ENCODE measurements at regions not wholly inside any gene's neighbourhood (a gene's known extent, or its start where the extent isn't known, plus 50 kb on each side); places are given as distances from the start of the nearest gene placed in this dataset.

DNA sequence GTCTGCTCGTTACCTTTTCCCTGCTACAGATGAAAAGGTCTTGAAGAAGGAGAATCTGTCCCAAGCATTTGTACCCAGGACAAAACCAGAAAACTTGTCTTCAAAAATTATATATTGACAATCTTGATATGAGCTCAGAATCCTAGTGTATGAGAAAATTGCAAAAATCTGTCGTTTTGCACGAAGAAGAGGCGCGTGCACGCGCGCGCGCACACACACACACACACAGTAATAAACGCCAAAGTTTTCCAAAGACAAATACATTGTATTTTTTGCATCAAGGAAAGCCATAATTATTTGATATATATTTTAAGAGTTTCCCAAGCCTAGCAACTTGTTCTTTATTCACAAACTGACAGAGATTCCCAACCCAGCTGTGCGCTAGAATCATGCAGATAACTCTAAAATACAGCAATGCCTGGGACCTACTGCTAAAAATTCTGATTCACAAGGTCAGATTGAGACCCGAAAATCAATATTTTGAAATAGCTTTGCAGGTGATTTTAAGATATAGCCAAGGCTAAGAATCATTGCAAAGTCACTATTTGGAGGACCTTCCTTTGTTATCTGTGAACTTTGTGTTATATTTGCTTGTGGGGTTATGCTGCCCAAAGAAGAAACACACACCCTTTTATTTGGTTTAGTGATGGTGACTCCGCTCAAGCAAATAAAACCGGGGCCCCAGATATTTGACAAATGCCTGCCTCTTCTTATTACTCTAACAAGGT lies 1287.7 kb upstream of the CDH6 start:
- Mint-ChIP-seq H3K27me3 (ENCODE audit: low read depth) (no peaks in the 10 kb centered on the region), H3K27ac (no peak overlapping the region), H3K4me3 (no peak overlapping the region), H3K36me3 (ENCODE audit: low read depth) (no peaks in the 10 kb centered on the region), H3K4me1 (no peaks in the 10 kb centered on the region), H3K9me3 (peaks cover 3% of the 10 kb centered on the region)
- no peak for TF ChIP-seq CTCF (IDR thresholded peaks at IDR 0.05; ENCODE audit: unreplicated experiment in 3 of 3)

GRCh38 chr5:29902859-29903258 lies 1290.6 kb upstream of the CDH6 start:
- Mint-ChIP-seq H3K36me3 (ENCODE audit: low read depth) (no peaks in the 10 kb centered on the region), H3K27me3 (ENCODE audit: low read depth) (no peaks in the 10 kb centered on the region), H3K4me3 (no peak overlapping the region), H3K4me1 (no peaks in the 10 kb centered on the region), H3K27ac (no peak overlapping the region), H3K9me3 (no peaks in the 10 kb centered on the region)
- TF ChIP-seq CTCF (IDR thresholded peaks at IDR 0.05; ENCODE audit: unreplicated experiment in 3 of 3) = no peak

DNA sequence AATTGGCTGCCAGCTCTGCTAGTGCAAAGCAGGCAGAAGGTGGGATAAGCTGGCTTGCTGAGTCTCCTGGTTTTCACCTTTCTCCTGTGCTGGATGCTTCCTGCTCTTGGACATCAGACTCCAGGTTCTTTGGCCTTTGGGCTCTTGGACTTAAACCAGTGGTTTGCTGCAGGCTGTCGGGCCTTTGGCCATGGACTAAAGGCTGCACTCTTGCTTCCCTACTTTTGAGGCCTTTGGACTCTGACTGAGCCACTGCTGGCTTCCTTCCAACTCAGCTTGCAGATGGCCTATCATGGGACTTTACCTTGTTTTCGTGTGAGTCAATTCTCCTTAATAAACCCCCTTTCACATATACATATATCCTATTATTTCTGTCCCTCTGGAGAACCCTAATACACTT lies 1293.9 kb upstream of the CDH6 start:
- TF ChIP-seq CTCF (IDR thresholded peaks at IDR 0.05; ENCODE audit: unreplicated experiment in 3 of 3) = no peak
- no peaks in the 10 kb centered on the region for H3K27me3 Mint-ChIP-seq (ENCODE audit: low read depth)
- no peaks in the 10 kb centered on the region for H3K9me3 Mint-ChIP-seq
- no peak overlapping the region for H3K27ac Mint-ChIP-seq
- no peaks in the 10 kb centered on the region for H3K4me1 Mint-ChIP-seq
- no peak overlapping the region for H3K4me3 Mint-ChIP-seq
- no peaks in the 10 kb centered on the region for H3K36me3 Mint-ChIP-seq (ENCODE audit: low read depth)

DNA sequence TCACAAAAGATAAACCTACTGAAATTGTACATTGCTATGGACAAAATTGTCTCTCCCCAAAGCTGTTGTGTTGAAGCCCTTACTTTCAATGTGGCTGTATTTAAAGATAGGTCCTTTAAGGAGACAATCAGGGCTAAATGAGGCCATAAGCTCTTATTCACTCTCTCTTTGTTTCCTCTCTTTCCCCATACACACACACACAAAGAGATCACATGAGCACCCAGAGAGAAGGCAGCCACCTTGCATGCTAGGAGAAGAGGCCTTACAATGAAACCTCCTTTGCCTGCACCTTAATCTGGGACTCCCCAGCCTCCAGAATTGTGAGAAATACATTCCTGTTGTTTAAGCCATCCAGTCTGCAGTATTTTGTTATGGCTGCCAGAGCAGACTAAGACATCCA lies 1295.6 kb upstream of the CDH6 start:
- Mint-ChIP-seq H3K4me3 (no peak overlapping the region), H3K36me3 (ENCODE audit: low read depth) (no peaks in the 10 kb centered on the region), H3K27ac (no peak overlapping the region), H3K4me1 (no peaks in the 10 kb centered on the region), H3K9me3 (no peaks in the 10 kb centered on the region), H3K27me3 (ENCODE audit: low read depth) (no peaks in the 10 kb centered on the region)
- no peak for TF ChIP-seq CTCF (IDR thresholded peaks at IDR 0.05; ENCODE audit: unreplicated experiment in 3 of 3)

DNA sequence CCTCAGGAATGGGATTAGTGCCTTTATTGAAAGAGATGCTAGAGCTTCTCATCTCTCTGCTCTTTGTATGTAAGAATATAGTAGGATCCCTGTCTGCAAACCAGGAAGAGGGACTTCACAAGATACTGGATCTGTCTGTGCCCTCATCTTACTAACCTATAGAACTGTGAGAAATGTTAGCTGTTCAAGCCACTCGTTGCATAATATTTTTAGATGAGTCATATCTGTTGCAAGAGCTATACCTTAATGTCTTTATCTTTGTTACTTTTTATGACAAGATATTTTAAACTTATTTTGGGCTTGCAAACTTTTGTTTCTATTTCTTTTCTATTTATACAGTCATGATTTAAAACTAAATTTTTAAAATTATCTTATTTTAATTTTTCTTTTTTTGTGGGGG lies 1296.8 kb upstream of the CDH6 start:
- no peak overlapping the region for H3K27ac Mint-ChIP-seq
- H3K4me1 Mint-ChIP-seq = no peaks in the 10 kb centered on the region
- no peak for TF ChIP-seq CTCF (IDR thresholded peaks at IDR 0.05; ENCODE audit: unreplicated experiment in 3 of 3)
- H3K36me3 Mint-ChIP-seq (ENCODE audit: low read depth) = no peaks in the 10 kb centered on the region
- H3K27me3 Mint-ChIP-seq (ENCODE audit: low read depth) = no peaks in the 10 kb centered on the region
- no peak overlapping the region for H3K4me3 Mint-ChIP-seq
- no peaks in the 10 kb centered on the region for H3K9me3 Mint-ChIP-seq

DNA sequence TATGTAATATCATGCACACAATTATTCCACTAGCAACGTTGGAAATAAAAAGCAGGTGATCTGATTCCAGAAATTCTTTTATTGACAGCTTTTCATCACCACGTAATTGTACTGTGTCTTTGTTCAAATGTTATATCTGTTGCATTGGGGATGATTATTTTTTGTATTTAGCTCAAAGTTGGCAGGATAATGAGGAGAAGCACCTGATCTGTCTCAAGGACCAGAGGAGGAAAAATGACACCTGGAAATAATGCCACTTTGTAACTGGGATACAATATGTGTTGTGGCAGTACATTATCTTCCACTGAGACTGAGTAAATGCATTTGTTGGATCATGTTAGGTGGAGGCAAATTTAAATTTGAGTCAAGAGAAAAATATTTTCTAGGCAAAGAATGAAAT lies 1298.8 kb upstream of the CDH6 start:
- Mint-ChIP-seq H3K4me3 (no peak overlapping the region), H3K27me3 (ENCODE audit: low read depth) (no peaks in the 10 kb centered on the region), H3K36me3 (ENCODE audit: low read depth) (no peaks in the 10 kb centered on the region), H3K27ac (no peak overlapping the region), H3K4me1 (no peaks in the 10 kb centered on the region), H3K9me3 (no peaks in the 10 kb centered on the region)
- no peak for TF ChIP-seq CTCF (IDR thresholded peaks at IDR 0.05; ENCODE audit: unreplicated experiment in 3 of 3)

All from nephron (organoid).